D721Med (cell line): ENCODE measurements at regions not wholly inside any gene's neighbourhood (a gene's known extent, or its start where the extent isn't known, plus 50 kb on each side); places are given as distances from the start of the nearest gene placed in this dataset.

ENCODE experiments used
- DNase-seq: peaks from one replicate; pipeline ENCODE4 v3.0.0; 2011; ENCODE audit warnings: low spot score; ENCODE audit not compliant: insufficient read length
- FAIRE-seq: peaks from 2 replicates; lab custom pipeline; 2011; peaks lifted over from hg19 to GRCh38; lab: Jason Lieb, UNC
- TF ChIP-seq, protein P1 (sequence below): IDR thresholded peaks from 2 replicates; pipeline ENCODE4 v1.5.1; 2012; ENCODE audit warnings: mild to moderate bottlenecking, control low read depth; ENCODE audit not compliant: insufficient read depth; ENCODE audit errors: missing control alignments

DNA sequence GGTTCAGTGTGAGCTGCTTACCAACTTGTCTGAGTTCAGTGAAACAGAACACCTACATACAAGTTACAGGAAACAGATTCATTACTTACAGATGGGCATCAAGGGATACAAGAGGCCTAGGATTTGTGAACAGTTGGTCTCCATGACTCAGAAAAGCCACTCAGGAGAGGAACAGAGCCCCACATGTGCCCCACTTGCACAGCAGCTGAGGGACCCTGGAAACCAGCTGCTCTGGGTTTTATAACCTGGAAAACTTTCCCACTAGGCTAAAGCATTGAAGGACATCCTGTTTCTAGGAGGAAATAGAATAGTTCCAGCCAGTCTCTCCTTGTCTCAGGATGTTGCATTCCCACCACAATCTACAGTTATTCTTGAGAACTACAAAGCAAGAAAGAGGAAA is 530.0 kb downstream of the ZNF804A start:
- DNase-seq (no peak), FAIRE-seq (no peak)
- TF ChIP-seq, protein P1, sequence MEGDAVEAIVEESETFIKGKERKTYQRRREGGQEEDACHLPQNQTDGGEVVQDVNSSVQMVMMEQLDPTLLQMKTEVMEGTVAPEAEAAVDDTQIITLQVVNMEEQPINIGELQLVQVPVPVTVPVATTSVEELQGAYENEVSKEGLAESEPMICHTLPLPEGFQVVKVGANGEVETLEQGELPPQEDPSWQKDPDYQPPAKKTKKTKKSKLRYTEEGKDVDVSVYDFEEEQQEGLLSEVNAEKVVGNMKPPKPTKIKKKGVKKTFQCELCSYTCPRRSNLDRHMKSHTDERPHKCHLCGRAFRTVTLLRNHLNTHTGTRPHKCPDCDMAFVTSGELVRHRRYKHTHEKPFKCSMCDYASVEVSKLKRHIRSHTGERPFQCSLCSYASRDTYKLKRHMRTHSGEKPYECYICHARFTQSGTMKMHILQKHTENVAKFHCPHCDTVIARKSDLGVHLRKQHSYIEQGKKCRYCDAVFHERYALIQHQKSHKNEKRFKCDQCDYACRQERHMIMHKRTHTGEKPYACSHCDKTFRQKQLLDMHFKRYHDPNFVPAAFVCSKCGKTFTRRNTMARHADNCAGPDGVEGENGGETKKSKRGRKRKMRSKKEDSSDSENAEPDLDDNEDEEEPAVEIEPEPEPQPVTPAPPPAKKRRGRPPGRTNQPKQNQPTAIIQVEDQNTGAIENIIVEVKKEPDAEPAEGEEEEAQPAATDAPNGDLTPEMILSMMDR, result no peak

DNA sequence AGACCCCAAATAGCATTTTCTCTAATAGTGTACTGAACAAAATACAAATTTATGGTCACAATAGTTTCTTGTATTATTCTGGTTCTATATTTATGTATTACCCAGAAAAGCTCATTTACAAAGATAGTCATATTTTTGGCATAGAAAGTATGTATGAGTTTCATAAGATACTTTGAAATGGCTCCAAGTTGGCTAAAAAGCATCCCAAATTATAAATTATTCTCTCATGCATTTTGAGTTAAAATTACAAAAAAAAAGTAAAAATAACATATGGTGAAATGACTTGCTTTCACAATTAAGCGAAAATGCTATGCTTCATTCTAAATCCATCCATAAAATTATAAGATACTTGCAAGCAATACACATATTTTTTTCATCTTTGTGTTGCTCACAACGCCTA is 530.7 kb downstream of the ZNF804A start:
- TF ChIP-seq, protein P1, result no peak
- no peak for FAIRE-seq
- DNase-seq, result no peak

DNA sequence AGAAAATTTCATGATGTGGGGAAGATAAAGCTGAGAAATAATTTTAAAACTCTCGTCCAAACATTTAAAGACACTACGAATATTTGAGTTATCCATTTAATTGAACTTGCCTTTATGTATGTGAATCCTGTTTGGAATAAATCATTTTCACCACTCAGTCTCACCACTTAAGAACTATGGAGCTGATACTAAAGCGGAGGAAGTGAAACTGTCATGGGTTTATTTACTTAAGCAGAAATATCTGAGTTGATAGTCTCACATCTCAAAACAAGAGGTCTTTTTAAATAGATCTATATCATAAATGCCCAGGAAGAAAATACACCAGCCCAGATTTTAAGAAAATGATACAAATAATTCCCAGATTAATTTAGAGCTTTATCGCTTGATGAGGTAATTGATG is 532.4 kb downstream of the ZNF804A start:
- FAIRE-seq (no peak), DNase-seq (no peak)

DNA sequence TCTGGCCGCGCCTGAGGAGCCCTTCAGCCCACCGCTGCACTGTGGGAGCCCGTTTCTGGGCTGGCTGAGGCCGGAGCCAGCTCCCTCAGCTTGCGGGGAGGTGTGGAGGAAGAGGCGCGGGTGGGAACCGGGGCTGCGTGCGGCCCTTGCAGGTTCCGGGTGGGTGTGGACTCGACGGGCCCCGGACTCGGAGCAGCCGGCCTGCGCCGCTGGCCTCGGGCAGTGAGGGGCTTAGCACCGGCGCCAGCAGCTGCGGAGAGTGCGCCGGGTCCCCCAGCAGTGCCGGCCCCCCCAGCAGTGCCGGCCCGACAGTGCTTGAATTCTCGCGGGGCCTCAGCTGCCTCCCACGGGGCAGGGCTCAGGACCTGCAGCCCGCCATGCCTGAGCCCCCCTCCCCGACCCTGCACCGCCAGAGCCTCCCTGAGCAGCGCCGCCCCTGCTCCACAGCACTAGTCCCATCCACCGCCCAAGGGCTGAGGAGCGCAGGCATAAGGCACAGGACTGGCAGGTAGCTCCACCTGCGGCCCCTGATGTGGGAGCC is 534.2 kb downstream of the ZNF804A start:
- FAIRE-seq (no peak), DNase-seq (no peak)
- TF ChIP-seq, protein P1, result no peak

More for the DNA sequence above, 532.4 kb downstream of the ZNF804A start:
- TF ChIP-seq, protein P1, result no peak

DNA sequence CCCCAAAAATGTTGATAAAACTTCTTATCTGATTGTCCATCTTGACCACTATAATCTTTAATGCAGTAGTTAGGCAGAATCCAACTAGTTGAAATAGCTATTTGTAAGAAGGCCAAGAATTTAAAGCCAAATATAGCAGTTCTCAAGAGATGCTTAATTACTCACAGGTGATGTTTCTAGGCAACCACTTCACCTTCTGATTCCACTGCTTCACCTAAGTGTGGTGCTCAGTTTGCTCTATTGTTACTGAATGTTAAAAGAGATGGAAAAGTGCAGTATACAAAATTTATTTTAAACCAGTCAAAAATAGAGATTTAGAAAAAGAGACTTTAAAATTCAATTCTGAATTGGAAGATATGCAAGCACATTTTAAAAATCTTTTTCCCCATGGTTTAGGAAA is 539.4 kb downstream of the ZNF804A start:
- FAIRE-seq (no peak), DNase-seq (no peak)
- TF ChIP-seq, protein P1, result no peak

DNA sequence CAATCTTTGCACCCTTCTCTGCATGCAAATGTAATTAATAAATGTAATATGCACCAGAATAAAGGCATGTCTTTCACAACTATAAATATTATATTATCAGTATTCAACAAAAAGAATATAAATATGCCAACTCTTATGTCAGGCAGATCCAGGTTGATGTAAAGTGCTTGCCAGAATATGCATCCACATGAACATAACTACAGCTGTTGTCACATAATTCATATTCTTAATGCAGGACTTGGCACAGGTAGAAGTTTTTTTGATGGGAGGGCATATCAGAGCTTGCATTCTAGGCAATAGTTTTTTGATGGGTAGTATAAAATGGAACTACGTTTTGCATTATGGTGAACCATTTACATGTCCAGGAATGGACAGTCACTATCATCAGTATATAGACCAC is 544.3 kb downstream of the ZNF804A start:
- no peak for DNase-seq
- TF ChIP-seq, protein P1, result no peak
- FAIRE-seq, result no peak

DNA sequence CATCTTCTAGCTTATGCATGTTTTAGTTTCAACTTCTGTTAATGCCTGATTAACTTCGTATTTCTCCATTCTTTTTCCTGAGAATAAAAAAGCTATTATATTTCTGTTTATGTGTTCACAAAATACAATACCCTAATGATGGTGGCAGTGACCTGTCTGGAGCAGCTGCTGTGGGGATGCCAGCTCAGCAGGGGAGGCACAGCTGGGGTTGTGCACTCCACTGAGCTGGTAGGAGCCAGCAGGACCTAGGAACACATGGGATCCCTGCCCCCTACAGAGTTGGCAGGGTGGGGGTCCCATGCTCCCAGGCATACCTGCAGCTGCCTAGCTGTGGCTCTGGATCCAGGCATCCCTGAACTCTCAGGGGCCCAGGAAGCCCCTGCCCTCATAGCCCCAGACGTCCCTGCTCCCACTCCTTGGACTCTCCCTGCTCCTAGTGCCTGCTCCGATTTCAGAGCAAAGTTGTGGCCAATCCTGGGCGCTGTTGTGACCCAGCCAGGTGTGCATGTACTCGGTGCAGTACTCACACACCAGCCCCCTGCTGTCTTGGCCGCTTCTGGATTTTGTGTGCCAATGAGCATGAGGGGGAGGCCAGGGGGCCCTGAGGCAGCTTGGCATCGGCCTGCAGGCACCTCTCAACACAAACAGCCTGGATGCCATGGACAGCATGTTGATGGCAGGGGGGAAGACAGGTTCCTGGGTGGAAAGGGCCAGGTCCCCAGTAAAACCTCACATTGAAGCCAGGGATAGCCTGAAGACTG is 546.0 kb downstream of the ZNF804A start:
- FAIRE-seq (no peak), DNase-seq (no peak)
- TF ChIP-seq, protein P1, result no peak
